Medulla oblongata (tissue), 1 donor: ENCODE measurements at regions not wholly inside any gene's neighbourhood (a gene's known extent, or its start where the extent isn't known, plus 50 kb on each side); places are given as distances from the start of the nearest gene placed in this dataset.
A peak's percentile ranks its signal among the peaks of the same experiment; 100 is the strongest.

Experiments
- DNase-seq: peaks from one replicate; pipeline ENCODE4 v3.0.0-alpha.2; 2015; ENCODE audit errors: extremely low spot score

GRCh38 chr12:111196532-111196931 is 172.4 kb downstream of the PHETA1 start:
- DNase-seq, result no peak

- DNase-seq, result no peak
These were observed 173.6 kb downstream of the PHETA1 start for GRCh38 chr12:111195316-111195715.

GRCh38 chr12:111194703-111195051 is 174.2 kb downstream of the PHETA1 start:
- no peak for DNase-seq

- DNase-seq, result no peak
These were observed 174.8 kb downstream of the PHETA1 start for GRCh38 chr12:111193977-111194702.

GRCh38 chr12:111193496-111193895 is 175.4 kb downstream of the PHETA1 start:
- no peak for DNase-seq

GRCh38 chr12:111193067-111193466 is 175.8 kb downstream of the PHETA1 start:
- no peak for DNase-seq

GRCh38 chr12:111192647-111193046 is 176.2 kb downstream of the PHETA1 start:
- DNase-seq, result no peak

- no peak for DNase-seq
These were observed 178.0 kb downstream of the PHETA1 start for GRCh38 chr12:111190741-111191526.

- DNase-seq, result no peak
These were observed 179.1 kb downstream of the PHETA1 start for GRCh38 chr12:111189792-111190191.

GRCh38 chr12:111188436-111188835 is 180.5 kb downstream of the PHETA1 start:
- no peak for DNase-seq

- DNase-seq, result no peak
These were observed 182.5 kb downstream of the PHETA1 start for GRCh38 chr12:111186347-111186746.

- DNase-seq, result no peak
These were observed 183.0 kb downstream of the PHETA1 start for GRCh38 chr12:111185889-111186227.

- DNase-seq, result no peak
These were observed 183.5 kb downstream of the PHETA1 start for GRCh38 chr12:111185206-111185888.

- DNase-seq, result no peak
These were observed 184.7 kb downstream of the PHETA1 start for GRCh38 chr12:111184161-111184560.

- no peak for DNase-seq
These were observed 185.8 kb downstream of the PHETA1 start for GRCh38 chr12:111183094-111183493.

- DNase-seq, result no peak
These were observed 186.5 kb downstream of the PHETA1 start for GRCh38 chr12:111182382-111182781.

GRCh38 chr12:111181143-111181726 is 187.7 kb downstream of the PHETA1 start:
- peak; percentile 67 for DNase-seq

GRCh38 chr12:111180426-111181142 is 188.3 kb downstream of the PHETA1 start:
- no peak for DNase-seq

GRCh38 chr12:111178181-111179081 is 190.5 kb downstream of the PHETA1 start:
- DNase-seq, result no peak

- no peak for DNase-seq
These were observed 193.3 kb downstream of the PHETA1 start for GRCh38 chr12:111175396-111176094.
